H9 (cell line): ENCODE measurements at regions not wholly inside any gene's neighbourhood (a gene's known extent, or its start where the extent isn't known, plus 50 kb on each side); places are given as distances from the start of the nearest gene placed in this dataset.

Experiments used
- DNase-seq: peaks from one replicate; pipeline ENCODE4 v3.0.0-alpha.2; 2017
- H2AFZ ChIP-seq: one replicate; pipeline ENCODE4 v1.6.1; 2013; ENCODE audit warnings: mild to moderate bottlenecking, low read length, control low read depth, moderate library complexity
- H2AK5ac ChIP-seq: 2 replicates; pipeline ENCODE4 v1.6.1; 2013; ENCODE audit warnings: low read length, control low read depth, mixed read lengths; ENCODE audit not compliant: insufficient read length
- H2BK120ac ChIP-seq: one replicate; pipeline ENCODE4 v1.6.1; 2013; ENCODE audit warnings: low read depth, mild to moderate bottlenecking, low read length, control low read depth, inconsistent platforms; ENCODE audit not compliant: poor library complexity, severe bottlenecking
- H2BK12ac ChIP-seq: 2 replicates; pipeline ENCODE4 v1.6.1; 2013; ENCODE audit warnings: low read length, control low read depth, mixed read lengths, low read depth; ENCODE audit not compliant: insufficient read length
- H2BK15ac ChIP-seq: 2 replicates; pipeline ENCODE4 v1.6.1; 2013; ENCODE audit warnings: low read depth, low read length, control low read depth
- H2BK20ac ChIP-seq: one replicate; pipeline ENCODE4 v1.6.1; 2013; ENCODE audit warnings: low read depth, mild to moderate bottlenecking, low read length, control low read depth, inconsistent platforms; ENCODE audit not compliant: poor library complexity, severe bottlenecking
- H2BK5ac ChIP-seq: 2 replicates; pipeline ENCODE4 v1.6.1; 2013; ENCODE audit warnings: low read length, control low read depth, mixed read lengths; ENCODE audit not compliant: insufficient read length
- H3K14ac ChIP-seq: 2 replicates; pipeline ENCODE4 v1.6.1; 2013; ENCODE audit warnings: low read length, control low read depth; ENCODE audit not compliant: insufficient read depth
- H3K18ac ChIP-seq: 2 replicates; pipeline ENCODE4 v1.6.1; 2013; ENCODE audit warnings: low read depth, mild to moderate bottlenecking, mixed read lengths, low read length, control low read depth; ENCODE audit not compliant: insufficient read length
- H3K23ac ChIP-seq: 2 replicates; pipeline ENCODE4 v1.6.1; 2013; ENCODE audit warnings: low read length, control low read depth, mixed read lengths, low read depth; ENCODE audit not compliant: insufficient read length
- H3K23me2 ChIP-seq: 2 replicates; pipeline ENCODE4 v1.6.1; 2013; ENCODE audit warnings: low read depth, mild to moderate bottlenecking, mixed read lengths, low read length, control low read depth; ENCODE audit not compliant: insufficient read length, poor library complexity, severe bottlenecking
- H3K27ac ChIP-seq: 2 replicates; pipeline ENCODE4 v1.5.1; 2013; ENCODE audit warnings: low read length, control low read depth, mixed read lengths, low read depth; ENCODE audit not compliant: insufficient read length
- H3K27me3 ChIP-seq: 2 replicates; pipeline ENCODE4 v1.6.1; 2013; ENCODE audit warnings: low read length, control low read depth, inconsistent platforms; ENCODE audit not compliant: insufficient read depth
- H3K4ac ChIP-seq: 2 replicates; pipeline ENCODE4 v1.6.1; 2013; ENCODE audit warnings: low read depth, mild to moderate bottlenecking, control low read depth, inconsistent platforms, low read length, moderate library complexity
- H3K4me1 ChIP-seq: 2 replicates; pipeline ENCODE4 v1.6.1; 2013; ENCODE audit warnings: low read length, control low read depth, inconsistent platforms; ENCODE audit not compliant: insufficient read depth
- H3K4me2 ChIP-seq: 2 replicates; pipeline ENCODE4 v1.6.1; 2013; ENCODE audit warnings: low read length, control low read depth, mixed read lengths; ENCODE audit not compliant: insufficient read length, insufficient read depth
- H3K56ac ChIP-seq: 2 replicates; pipeline ENCODE4 v1.6.1; 2013; ENCODE audit warnings: low read depth, mild to moderate bottlenecking, mixed read lengths, low read length, control low read depth; ENCODE audit not compliant: insufficient read length
- H3K79me1 ChIP-seq: 2 replicates; pipeline ENCODE4 v1.6.1; 2013; ENCODE audit warnings: low read depth, mild to moderate bottlenecking, moderate library complexity, low read length, control low read depth, inconsistent platforms; ENCODE audit not compliant: insufficient read depth, poor library complexity, severe bottlenecking
- H3K79me2 ChIP-seq: 2 replicates; pipeline ENCODE4 v1.6.1; 2013; ENCODE audit warnings: low read length, control low read depth, inconsistent platforms; ENCODE audit not compliant: insufficient read depth
- H3K9ac ChIP-seq: 2 replicates; pipeline ENCODE4 v1.6.1; 2013; ENCODE audit warnings: low read length, control low read depth, mixed read lengths; ENCODE audit not compliant: insufficient read length; ENCODE audit errors: extremely low read depth
- H3K9me3 ChIP-seq: one replicate; pipeline ENCODE4 v1.6.1; 2013; ENCODE audit warnings: low read depth, low read length, inconsistent platforms; ENCODE audit not compliant: control insufficient read depth
- H3T11ph ChIP-seq: one replicate; pipeline ENCODE4 v1.6.1; 2013; ENCODE audit warnings: mild to moderate bottlenecking, low read length, control low read depth, inconsistent platforms
- H4K20me1 ChIP-seq: one replicate; pipeline ENCODE4 v1.6.1; 2013; ENCODE audit not compliant: control insufficient read depth, insufficient read length, insufficient read depth
- H4K5ac ChIP-seq: 2 replicates; pipeline ENCODE4 v1.6.1; 2013; ENCODE audit warnings: low read depth, mild to moderate bottlenecking, mixed read lengths, low read length, control low read depth; ENCODE audit not compliant: insufficient read length
- H4K8ac ChIP-seq: replicated peaks from 2 replicates; pipeline ENCODE4 v1.6.1; 2013; ENCODE audit warnings: low read length, control low read depth, mixed read lengths, low read depth; ENCODE audit not compliant: insufficient read length
- H4K91ac ChIP-seq: 2 replicates; pipeline ENCODE4 v1.6.1; 2013; ENCODE audit warnings: low read depth, mild to moderate bottlenecking, moderate library complexity, mixed read lengths, low read length, control low read depth; ENCODE audit not compliant: insufficient read length
- H3K27ac Mint-ChIP-seq, 3 experiments: 2 replicates in 2 of 3; 3 replicates in 1 of 3; pipeline ENCODE4 v1.8.0; 2020 to 2021; ENCODE audit warnings: mixed read lengths in 3 of 3, mild to moderate bottlenecking in 1 of 3, moderate library complexity in 1 of 3
- H3K27me3 Mint-ChIP-seq: 2 replicates; pipeline ENCODE4 v1.8.0; 2021; ENCODE audit warnings: low read depth, mild to moderate bottlenecking, moderate library complexity, mixed read lengths
- H3K36me3 Mint-ChIP-seq, 3 experiments: 2 replicates in 2 of 3; 3 replicates in 1 of 3; pipeline ENCODE4 v1.8.0; 2020 to 2021; ENCODE audit warnings: low read depth in 3 of 3, mixed read lengths in 3 of 3; ENCODE audit not compliant: insufficient read depth in 1 of 3
- H3K4me1 Mint-ChIP-seq, 2 experiments: 2 replicates each; pipeline ENCODE4 v1.8.0; 2020; ENCODE audit warnings: mixed read lengths in 2 of 2
- H3K4me3 Mint-ChIP-seq, 2 experiments: 2 replicates in 1 of 2; 3 replicates in 1 of 2; pipeline ENCODE4 v1.8.0; 2020 to 2021; ENCODE audit warnings: mild to moderate bottlenecking in 2 of 2, mixed read lengths in 2 of 2, moderate library complexity in 1 of 2
- H3K9me3 Mint-ChIP-seq, 2 experiments: 2 replicates in 1 of 2; 3 replicates in 1 of 2; pipeline ENCODE4 v1.8.0; 2020; ENCODE audit warnings: mild to moderate bottlenecking in 2 of 2, mixed read lengths in 2 of 2, moderate library complexity in 1 of 2
- CTCF ChIP-seq: fragments of 200-600 bp; sonication (generic); conservative IDR thresholded peaks from 3 replicates; pipeline ENCODE4 v1.8.0; 2021; ENCODE audit warnings: antibody characterized with exemption, mild to moderate bottlenecking
- WGBS: extraction: QIAGEN DNeasy Blood & Tissue Kit; methylation state at CpG from one replicate; pipeline ENCODE4 v1.1.7; 2013; ENCODE audit warnings: missing lambda C conversion rate, low lambda C conversion rate, mixed read lengths; ENCODE audit not compliant: insufficient read length; ENCODE audit errors: extremely low coverage; 5-methylcytosine and 5-hydroxymethylcytosine counted together

GRCh38 chr18:1090758-1091157, 186.1 kb downstream of the ADCYAP1 start:
- no peaks in the 10 kb centered on the region for H4K20me1 ChIP-seq
- no peak overlapping the region for H3K14ac ChIP-seq
- H2BK12ac ChIP-seq = no peak overlapping the region
- H3K4me1 Mint-ChIP-seq = peaks cover 38 to 52% of the 10 kb centered on the region in 2 experiments
- H2BK120ac ChIP-seq = no peak overlapping the region
- no CpG with 5 or more reads among the region's 1 CpG for WGBS
- no peak overlapping the region for H2BK15ac ChIP-seq
- H3K36me3 Mint-ChIP-seq = peaks cover 23 to 46% (median 26%) of the 10 kb centered on the region in 3 experiments
- H3K9me3 Mint-ChIP-seq = peaks cover 37 to 39% of the 10 kb centered on the region in 2 experiments
- H3K27ac ChIP-seq = no peak overlapping the region
- no peak overlapping the region for H2AFZ ChIP-seq
- H3K79me2 ChIP-seq = no peaks in the 10 kb centered on the region
- H3K56ac ChIP-seq = no peak overlapping the region
- no peak overlapping the region for H3K18ac ChIP-seq
- H4K91ac ChIP-seq = no peak overlapping the region
- peaks cover 2% of the 10 kb centered on the region; the same call in 1 of the 2 replicates for H3K27me3 Mint-ChIP-seq
- peaks cover 3% of the 10 kb centered on the region; the same call in 1 of the 2 replicates for H3K4me1 ChIP-seq
- H3K27me3 ChIP-seq = no peaks in the 10 kb centered on the region
- no peak overlapping the region for H2BK20ac ChIP-seq
- DNase-seq = no peak
- H3T11ph ChIP-seq = no peak overlapping the region
- no peak overlapping the region for H2AK5ac ChIP-seq
- H3K27ac Mint-ChIP-seq = peak overlapping the region in 2 of 3 experiments; percentile 92 to 98; a peak in 4 of 7 replicates
- H3K23me2 ChIP-seq = no peaks in the 10 kb centered on the region
- no peak overlapping the region for H3K4me2 ChIP-seq
- TF ChIP-seq CTCF = no peak
- no peaks in the 10 kb centered on the region for H3K79me1 ChIP-seq
- no peak overlapping the region for H3K9ac ChIP-seq
- peak overlapping the region; percentile 35 to 40; a peak in 3 of 5 replicates for H3K4me3 Mint-ChIP-seq
- no peak overlapping the region for H4K5ac ChIP-seq
- H3K9me3 ChIP-seq = no peaks in the 10 kb centered on the region
- H3K23ac ChIP-seq = no peak overlapping the region
- no peak overlapping the region for H2BK5ac ChIP-seq
- no peak overlapping the region for H3K4ac ChIP-seq
- H4K8ac ChIP-seq = no peak overlapping the region
